ENCODE measurements at regions not wholly inside any gene's neighbourhood (a gene's known extent, or its start where the extent isn't known, plus 50 kb on each side); places are given as distances from the start of the nearest gene placed in this dataset.

- H3K79me1 ChIP-seq (ENCODE audit: insufficient read depth, low read depth, low read length, poor library complexity, severe bottlenecking), result no peaks in the 10 kb centered on the region
- Mint-ChIP-seq H3K36me3 (ENCODE audit: insufficient read depth in 1 of 3, low read depth in 3 of 3) (no peaks in the 10 kb centered on the region), H3K27me3 (ENCODE audit: low read depth) (peaks cover 4% of the 10 kb centered on the region; the same call in 1 of the 2 replicates), H3K9me3 (no peaks in the 10 kb centered on the region; a peak in 3 of 5 replicates), H3K4me1 (peaks cover 3 to 5% of the 10 kb centered on the region in 2 experiments), H3K4me3 (no peak overlapping the region), H3K27ac (no peak overlapping the region)
- no peak overlapping the region for H3K4me2 ChIP-seq (ENCODE audit: insufficient read depth, insufficient read length, low read length)
- no peak overlapping the region for H2BK12ac ChIP-seq (ENCODE audit: insufficient read length, low read depth, low read length)
- H3K18ac ChIP-seq (ENCODE audit: insufficient read length, low read depth, low read length), result no peak overlapping the region
- H3K4me1 ChIP-seq (ENCODE audit: insufficient read depth, low read length), result no peaks in the 10 kb centered on the region
- no peak overlapping the region for H3K27ac ChIP-seq (ENCODE audit: insufficient read length, low read depth, low read length)
- H4K91ac ChIP-seq (ENCODE audit: insufficient read length, low read depth, low read length), result no peak overlapping the region
- H4K20me1 ChIP-seq (ENCODE audit: control insufficient read depth, insufficient read depth, insufficient read length), result no peaks in the 10 kb centered on the region
- no CpG with 5 or more reads among the region's 38 CpGs for WGBS (ENCODE audit: extremely low coverage, insufficient read length, low lambda C conversion rate)
- no peaks in the 10 kb centered on the region for H3K27me3 ChIP-seq (ENCODE audit: insufficient read depth, low read length)
- no peak overlapping the region for H4K5ac ChIP-seq (ENCODE audit: insufficient read length, low read depth, low read length)
- no peaks in the 10 kb centered on the region for H3K9me3 ChIP-seq (ENCODE audit: control insufficient read depth, low read depth, low read length)
- H3K79me2 ChIP-seq (ENCODE audit: insufficient read depth, low read length), result no peaks in the 10 kb centered on the region
- H3K9ac ChIP-seq (ENCODE audit: extremely low read depth, insufficient read length, low read length), result no peak overlapping the region
- no peak overlapping the region for H4K8ac ChIP-seq (replicated peaks; ENCODE audit: insufficient read length, low read depth, low read length)
- H3K23me2 ChIP-seq (ENCODE audit: insufficient read length, low read depth, low read length, poor library complexity, severe bottlenecking), result no peaks in the 10 kb centered on the region
- H3K14ac ChIP-seq (ENCODE audit: insufficient read depth, low read length), result no peak overlapping the region
- TF ChIP-seq, protein P1, sequence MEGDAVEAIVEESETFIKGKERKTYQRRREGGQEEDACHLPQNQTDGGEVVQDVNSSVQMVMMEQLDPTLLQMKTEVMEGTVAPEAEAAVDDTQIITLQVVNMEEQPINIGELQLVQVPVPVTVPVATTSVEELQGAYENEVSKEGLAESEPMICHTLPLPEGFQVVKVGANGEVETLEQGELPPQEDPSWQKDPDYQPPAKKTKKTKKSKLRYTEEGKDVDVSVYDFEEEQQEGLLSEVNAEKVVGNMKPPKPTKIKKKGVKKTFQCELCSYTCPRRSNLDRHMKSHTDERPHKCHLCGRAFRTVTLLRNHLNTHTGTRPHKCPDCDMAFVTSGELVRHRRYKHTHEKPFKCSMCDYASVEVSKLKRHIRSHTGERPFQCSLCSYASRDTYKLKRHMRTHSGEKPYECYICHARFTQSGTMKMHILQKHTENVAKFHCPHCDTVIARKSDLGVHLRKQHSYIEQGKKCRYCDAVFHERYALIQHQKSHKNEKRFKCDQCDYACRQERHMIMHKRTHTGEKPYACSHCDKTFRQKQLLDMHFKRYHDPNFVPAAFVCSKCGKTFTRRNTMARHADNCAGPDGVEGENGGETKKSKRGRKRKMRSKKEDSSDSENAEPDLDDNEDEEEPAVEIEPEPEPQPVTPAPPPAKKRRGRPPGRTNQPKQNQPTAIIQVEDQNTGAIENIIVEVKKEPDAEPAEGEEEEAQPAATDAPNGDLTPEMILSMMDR (conservative IDR thresholded peaks at IDR 0.05), result no peak
- H2BK20ac ChIP-seq (ENCODE audit: low read depth, low read length, poor library complexity, severe bottlenecking), result no peak overlapping the region
- H2AFZ ChIP-seq (ENCODE audit: low read length), result no peak overlapping the region
- no peak for DNase-seq
- H2BK5ac ChIP-seq (ENCODE audit: insufficient read length, low read length), result no peak overlapping the region
- H3K23ac ChIP-seq (ENCODE audit: insufficient read length, low read depth, low read length), result no peak overlapping the region
- no peak overlapping the region for H3K4ac ChIP-seq (ENCODE audit: low read depth, low read length)
- H2BK15ac ChIP-seq (ENCODE audit: low read depth, low read length), result no peak overlapping the region
- H2AK5ac ChIP-seq (ENCODE audit: insufficient read length, low read length), result no peak overlapping the region
- H3K56ac ChIP-seq (ENCODE audit: insufficient read length, low read depth, low read length), result no peak overlapping the region
- no peak overlapping the region for H3T11ph ChIP-seq (ENCODE audit: low read length)
- H2BK120ac ChIP-seq (ENCODE audit: low read depth, low read length, poor library complexity, severe bottlenecking), result no peak overlapping the region
These were observed 171.5 kb downstream of the NXNL2 start for GRCh38 chr9:88706193-88707113.

Data from H9 (cell line).